SW480 (cell line): ENCODE measurements at regions not wholly inside any gene's neighbourhood (a gene's known extent, or its start where the extent isn't known, plus 50 kb on each side); places are given as distances from the start of the nearest gene placed in this dataset.
A peak's percentile ranks its signal among the peaks of the same experiment; 100 is the strongest.

Experiments used
- DNase-seq: peaks from one replicate; pipeline ENCODE4 v3.0.0-alpha.2; 2016; ENCODE audit warnings: low spot score

DNA sequence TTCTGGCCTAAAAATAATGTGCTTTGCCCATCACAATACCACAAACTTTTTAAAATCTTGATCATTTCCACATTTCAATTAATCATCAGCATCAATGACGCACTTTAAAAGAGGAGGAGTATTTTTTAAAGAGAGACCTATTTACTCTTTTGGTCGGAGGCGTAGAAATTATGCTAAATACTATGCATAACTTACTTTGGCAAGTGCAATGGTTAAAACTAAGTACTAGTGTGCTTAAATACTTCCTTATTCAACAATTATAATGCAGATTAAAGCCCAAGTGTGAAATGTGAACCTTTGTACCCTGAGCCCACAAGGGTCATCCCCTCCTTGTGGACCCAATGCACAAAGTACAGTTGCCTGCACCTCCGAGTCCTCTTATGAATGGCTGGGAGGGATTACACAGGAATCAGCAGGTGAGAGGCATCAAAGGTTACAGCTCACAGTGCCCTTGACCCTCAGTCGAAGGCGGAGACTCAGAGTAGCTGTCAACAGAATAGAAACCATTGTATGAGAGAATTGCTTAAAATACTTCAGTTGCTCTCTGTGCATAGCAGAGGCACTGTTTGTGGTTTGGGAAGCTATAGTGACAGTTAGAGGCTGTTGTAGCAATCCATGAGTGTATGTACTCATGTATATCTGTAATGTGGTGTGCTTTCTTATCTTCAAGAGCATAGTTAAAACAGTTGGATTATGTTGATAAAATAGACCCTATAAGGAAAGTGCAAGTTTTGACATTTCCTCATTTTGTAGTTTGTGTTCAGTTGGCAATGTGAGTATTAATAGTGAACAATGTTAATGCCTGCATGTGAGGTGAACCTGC, 151.7 kb upstream of the ITGA4 start:
- DNase-seq = peak; percentile 80

DNA sequence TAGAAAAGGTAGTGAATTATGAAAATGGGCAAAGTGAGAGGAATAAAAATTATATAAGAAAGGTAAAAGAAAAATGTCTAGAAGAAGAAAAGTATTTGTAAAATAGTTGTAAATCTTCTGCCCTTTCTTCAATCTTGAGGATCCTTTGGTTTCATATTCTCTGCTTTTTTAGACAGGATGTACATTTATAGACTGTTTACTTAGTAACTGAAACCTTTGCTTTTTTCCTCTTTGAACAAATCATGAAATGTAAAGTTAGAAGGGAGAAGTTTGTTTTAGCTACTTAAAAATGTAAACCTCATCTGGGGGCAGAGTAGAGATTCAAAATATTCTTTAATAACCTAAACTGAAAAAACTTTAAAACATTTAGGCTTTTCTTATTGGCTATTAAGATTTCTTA, 150.4 kb upstream of the ITGA4 start:
- no peak for DNase-seq

DNA sequence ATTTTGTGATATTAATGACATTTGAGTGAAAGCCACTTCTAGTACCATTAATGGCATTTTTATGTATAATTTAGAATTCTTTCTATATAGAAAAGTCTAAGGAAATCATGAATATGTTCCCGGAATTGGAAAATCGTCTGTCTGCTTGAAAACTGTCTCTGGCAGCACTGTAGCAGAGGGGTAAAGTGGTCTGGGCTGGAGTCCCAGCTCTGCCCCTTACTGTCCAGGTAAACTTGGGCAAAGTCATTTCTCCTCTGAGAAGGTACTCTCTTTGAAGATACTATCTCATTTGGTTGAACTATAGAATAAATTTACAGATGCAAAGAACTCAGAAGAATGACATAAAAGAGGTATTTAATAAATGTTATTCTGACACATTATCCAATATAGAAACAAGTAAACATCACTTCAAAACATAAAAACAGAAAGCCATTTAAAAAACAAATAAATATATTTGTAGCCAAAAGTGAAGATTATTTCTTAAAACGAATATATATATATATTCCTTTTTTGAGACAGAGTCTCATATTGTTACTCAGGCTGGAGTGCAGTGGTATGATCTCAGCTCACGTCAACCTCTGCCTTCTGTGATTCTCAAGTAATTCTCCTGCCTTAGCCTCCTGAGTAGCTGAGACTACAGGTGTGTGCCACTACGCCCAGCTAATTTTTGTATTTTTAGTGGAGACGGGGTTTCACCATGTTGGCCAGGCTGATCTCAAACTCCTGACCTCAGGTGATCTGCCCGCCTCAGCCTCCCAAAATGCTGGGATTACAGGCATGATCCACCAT, 149.8 kb upstream of the ITGA4 start:
- DNase-seq = no peak

DNA sequence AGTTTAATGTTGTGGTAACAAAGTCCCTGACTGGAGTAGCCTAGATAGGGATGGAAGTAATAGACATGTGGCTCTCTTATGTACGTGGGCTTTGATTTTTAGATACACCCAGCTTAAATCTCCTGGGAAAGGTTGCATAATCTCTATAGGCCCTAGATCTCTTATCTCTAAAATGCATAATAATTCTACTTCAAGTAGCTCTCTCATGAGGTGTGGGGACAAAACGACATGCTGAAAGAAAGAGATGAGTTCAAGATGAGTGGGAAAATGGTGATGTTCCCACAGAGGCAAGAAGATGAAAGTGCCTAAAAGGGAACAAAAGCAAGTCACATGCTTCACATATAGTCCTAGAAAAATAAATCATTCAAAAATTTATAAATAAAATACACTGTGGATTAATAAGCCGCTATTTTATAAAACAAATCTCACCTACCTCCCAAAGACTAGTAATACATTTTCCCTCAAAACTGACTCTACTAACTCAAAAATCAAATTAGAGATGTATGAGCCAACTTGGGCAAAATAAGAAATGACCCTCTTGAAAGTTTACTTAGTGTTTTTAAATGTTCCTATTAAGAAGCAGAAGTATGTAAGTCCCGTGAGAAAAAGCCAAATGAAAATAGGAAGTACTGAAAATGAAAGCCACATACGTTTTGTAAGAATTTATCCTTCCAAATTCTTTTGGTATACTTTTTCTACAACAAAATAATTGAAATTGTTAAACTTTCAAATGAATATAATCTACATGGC, 148.2 kb upstream of the ITGA4 start:
- no peak for DNase-seq

DNA sequence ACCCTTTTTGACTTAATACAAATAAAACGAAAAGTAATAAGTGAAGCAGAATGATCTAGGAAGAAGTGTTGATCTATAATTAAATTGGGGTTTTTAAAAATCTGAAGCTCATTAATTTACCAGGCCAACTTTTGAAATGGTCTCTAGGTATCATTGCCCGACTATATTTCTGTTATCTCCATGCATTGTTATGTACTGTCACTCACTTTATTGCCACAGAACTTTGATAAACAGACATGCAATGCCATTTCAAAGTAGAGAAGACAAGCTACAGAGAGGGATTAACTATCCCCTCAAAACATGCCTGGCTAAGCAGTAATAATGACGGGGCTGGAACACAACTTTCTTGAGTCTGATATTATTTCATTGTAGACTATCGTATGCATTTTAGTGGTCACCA, 147.6 kb upstream of the ITGA4 start:
- DNase-seq = no peak

DNA sequence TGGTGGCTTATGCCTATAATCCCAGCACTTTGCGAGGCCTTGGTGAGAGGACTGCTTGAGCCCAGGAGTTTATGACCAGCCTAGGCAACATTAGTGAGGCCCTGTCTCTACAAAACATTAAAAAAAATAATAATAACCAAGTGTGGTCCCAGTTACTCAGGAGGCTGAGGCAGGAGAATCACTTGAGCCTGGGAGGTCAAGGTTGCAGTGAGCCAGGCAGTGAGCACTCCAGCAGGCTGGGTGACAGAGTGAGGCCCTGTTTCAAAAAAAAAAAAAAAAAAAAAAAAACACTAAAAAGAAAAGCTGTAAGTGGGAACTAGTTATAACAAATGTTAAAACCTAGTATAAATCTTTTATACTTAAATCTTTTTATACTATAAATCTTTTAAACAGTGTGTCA, 146.2 kb upstream of the ITGA4 start:
- DNase-seq = no peak

DNA sequence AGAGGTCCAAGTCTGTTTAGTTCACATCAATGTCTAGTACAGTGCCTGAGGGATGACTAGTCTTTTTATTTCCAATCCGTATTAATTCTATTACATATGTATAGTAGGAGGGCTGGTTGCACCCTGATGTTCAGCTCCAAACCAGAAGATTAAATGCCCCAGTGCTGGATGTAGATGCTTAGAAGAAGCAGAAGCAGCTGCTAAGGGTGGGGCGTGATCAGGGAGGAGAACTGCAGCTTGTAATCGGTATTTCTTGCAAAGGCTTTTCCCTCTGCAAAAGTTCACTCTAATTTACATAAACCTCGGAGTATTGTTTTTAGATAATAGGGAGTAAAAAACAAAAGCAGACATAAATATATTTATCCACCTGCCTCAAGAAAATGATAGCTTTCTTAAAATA, 145.3 kb upstream of the ITGA4 start:
- DNase-seq = no peak

DNA sequence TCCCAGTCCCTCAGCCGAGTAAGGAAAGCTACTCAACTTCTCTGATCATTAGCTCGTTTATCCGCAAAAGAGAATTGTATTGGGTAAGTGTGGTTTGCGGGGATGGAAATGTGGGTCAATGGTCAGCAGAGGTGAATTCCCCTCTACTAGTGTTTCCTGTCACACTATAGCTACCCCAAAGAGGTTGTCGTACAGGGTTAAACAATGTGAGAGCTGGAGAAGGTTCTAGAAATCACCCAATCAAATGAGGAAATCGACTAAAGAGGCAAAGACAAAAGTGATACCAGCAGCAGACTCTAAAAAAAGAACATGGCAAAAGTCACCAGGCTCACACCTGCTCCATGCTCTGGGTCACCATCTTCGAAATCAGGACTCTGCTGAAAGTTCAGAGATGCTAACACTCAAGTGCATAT, 144.7 kb upstream of the ITGA4 start:
- DNase-seq = no peak

DNA sequence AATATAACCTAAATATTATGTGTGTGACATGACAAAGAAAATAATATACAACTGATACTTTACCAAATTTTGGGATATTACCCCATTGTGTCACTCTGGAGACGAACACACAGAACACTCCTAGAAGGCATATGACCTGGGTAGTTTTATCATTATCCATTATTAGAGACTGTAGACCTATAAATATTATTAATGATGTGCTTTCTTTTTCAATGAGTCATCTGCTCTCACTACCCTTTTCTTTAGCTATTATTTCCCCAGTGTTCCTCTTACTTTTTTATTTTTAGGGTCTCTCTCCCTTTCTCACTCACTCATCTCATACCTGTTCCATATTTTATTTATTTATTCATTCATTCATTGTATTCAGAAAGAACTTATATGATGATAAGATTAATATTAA, 143.3 kb upstream of the ITGA4 start:
- DNase-seq = no peak

DNA sequence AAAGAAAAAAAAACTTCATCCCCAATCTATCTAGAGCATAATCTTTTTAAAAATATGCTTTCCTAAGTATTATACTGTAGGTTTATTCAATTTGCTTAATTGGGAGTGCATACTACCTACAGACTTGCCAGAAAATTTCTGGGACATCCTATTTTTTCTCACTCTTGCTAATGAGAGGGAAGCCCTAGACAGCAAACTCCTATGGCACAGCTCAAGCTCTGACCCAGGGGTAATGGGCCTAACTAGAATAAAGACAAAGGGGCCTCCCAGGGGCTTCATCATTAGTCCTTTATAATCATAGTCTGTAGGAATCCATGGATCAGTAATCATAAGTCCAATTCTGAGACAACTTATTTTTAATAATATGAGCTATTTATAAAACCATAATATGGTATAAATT, 142.6 kb upstream of the ITGA4 start:
- DNase-seq = no peak

DNA sequence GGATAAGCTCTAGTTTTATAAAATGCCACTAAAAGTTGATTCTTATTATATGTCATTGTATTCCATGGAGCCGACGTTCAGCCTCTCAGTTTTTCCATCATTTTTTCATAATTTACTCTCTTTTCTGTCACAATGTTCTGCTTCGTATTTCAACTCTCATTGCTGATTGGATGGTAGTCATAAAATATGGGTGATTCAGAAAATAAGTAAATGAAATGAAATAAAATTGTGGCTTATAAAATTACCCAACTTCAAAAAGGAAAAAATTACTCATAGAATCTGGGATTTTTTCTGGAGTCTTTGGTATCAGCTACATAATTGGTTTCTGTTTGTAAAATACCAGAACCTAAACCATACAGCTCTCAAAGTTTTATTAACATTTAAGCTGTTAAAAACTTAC, 139.7 kb upstream of the ITGA4 start:
- no peak for DNase-seq

DNA sequence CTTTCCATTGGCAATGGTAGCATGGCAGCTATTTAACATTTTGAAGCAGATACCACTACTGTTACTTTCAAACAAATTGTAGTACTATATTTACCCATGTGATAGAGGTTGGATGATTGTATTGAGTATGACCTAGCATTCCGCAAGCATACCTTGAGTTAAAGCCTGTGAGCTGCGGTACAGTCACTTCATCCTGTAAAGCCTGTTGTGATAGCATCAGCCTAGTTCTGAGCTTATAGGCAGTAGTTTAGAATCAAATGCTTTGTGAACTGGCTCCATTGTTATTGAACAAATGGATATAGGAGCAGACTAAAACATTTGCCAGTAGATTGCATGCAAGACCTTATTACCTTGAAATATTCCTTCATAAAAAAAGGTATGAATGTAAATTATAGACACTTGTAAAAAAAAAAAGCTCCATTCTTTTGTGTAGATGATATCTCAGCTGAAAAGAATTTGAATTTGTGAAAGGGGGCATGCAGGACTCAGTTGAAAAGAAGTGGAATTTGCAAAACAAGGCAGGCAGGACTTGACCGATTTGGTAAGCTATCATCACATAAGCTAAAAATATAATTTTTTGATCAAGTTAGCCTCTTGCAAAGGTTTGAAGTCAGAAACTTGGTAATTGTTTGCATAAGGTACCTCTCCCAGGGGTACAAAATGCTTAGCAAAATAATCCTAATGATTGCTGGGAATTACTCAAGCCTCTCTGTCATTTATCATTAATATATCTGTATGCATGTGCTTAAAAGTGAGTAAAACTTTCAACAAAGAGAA, 138.5 kb upstream of the ITGA4 start:
- DNase-seq = no peak

DNA sequence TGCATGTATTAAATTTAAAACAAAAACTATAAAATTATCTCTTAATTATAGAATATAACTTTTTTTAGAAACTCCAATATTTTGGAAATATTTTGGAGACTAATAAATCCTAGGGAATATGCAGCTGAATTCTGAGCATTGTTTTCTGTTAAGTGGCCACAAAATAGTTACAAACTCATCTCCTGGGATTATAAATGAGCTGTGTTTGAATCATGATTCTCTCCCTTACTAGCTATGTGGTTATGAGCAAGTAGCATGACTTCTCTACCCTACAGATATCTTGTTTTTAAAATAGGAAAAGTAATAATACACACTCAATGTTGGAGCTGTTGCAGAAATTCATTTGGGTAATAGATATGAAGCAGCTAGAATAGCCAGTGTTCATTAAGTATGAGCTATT, 137.9 kb upstream of the ITGA4 start:
- no peak for DNase-seq

DNA sequence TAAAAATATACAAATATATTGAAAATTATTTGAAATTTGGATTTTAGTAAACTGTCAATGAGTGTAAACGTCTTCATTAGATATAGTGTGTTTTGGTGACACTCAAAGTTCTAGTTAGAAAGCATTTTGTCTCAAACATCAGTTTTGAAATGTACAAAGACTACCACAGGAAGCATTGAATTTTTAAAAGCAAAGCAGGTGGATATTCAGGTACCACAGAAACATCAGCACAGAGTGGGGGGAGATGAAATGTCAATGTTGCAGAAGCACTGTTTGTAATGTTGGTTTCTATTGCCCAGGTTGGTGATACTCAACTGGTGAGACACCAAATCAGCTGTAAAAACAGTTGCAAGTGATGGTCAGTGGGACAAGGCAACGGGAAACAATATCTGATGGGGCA, 136.5 kb upstream of the ITGA4 start:
- no peak for DNase-seq

DNA sequence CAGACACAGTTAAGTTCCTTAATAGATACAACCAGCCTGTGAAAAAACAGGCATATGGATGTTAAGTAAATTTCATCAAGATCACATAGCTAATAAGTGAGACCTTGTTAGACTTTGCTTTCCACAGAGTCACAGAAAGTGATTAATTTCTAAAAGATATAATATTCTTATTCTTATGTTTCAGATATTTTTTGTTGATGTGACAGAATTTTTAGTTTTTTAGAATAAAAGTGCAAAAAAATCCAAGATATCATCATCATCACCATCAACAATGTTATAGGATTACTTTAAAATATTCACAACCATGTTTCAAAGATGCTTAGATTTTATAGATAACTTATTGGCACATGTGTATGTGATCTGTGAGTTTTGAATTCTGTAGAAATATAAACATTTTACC, 132.3 kb upstream of the ITGA4 start:
- no peak for DNase-seq

DNA sequence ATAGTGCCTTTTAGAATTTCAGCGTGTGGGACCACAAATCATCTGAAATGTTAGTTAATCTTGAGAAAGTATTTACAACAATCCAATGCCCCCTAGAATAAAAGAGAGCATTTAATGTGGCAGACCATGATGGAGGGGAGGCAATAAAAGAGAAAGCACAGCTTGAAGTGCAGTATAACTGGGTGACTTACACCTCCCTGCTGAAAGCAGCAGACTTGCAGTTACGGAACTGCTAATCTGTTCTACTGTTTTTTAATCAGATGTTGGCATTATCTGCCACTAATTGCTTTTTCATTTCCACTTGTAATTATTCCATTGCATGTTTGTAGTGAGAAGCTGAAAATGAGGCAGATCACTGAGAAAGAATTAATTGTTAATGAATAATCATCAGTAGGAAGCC, 130.5 kb upstream of the ITGA4 start:
- no peak for DNase-seq

DNA sequence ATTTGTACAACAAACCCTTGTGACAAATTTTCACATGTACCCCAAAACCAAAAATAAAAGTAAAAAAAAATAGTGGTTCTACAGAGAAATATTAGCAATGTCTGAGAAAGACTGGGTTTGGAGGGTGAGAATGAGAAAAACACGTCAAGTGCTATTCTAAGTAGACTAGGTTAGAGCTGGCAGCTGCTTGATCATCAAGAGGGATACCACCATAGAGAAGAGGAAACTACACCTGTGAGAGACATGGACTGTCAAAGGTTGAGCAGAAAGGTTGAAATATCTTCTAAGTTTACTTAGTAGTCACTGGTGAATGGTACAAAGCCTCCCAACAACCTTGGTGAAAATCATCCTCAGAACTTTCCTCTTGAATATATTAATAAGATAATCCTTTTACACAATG, 126.9 kb upstream of the ITGA4 start:
- no peak for DNase-seq

DNA sequence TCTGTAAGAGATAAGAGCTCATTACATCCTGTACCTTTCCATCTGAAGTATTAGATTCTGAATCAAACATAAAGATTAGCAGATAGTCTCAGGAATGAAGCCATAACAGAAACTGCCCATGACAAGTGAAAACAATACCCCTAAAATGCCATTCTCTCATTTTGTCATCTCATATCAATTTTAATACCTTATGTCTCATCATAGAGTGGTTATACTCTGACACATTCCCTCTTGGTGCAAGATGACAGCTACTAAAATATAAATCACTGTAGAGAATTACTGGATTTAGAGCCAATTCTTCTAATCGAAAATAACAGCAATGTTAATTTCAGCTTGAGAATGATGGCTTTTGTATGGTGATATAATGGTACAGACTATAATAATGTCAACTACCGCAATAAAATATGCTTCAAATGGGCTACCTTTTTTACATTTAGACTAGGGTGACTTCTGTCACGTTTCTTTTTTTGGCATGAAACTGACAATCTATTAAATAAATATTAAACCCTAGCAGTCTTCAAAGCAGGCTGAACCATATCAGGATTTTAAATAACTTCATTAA, 125.1 kb upstream of the ITGA4 start:
- no peak for DNase-seq

DNA sequence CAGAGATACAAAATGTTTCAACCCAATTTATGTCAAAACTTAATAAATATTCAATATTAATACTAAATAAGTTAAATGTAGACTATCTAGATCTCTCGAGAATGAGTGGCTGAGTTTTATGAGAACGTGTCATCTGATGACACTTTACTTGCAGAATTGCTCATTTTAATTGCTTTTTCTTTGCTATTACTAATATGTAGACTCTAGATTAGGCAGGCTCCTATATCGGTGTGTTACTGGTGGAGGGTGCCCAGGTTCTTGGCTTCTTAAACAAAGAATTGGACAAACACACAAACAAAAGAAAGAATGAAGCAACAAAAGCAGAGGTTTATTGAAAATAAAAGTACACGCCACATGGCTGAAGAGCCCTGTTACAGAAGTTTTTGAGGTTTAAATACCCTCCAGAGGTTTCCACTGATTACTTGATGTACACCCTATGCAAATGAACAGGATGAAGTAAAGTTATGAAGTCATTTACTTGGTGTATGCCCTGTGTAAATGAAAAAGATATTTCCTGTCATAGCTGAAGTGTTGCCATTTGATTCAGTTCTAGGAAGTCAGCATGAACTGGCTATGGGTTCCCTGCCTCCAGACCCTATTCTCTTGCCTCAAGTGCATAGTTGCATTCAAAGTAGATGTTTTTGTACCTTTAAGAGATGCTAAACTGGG, 122.9 kb upstream of the ITGA4 start:
- no peak for DNase-seq

DNA sequence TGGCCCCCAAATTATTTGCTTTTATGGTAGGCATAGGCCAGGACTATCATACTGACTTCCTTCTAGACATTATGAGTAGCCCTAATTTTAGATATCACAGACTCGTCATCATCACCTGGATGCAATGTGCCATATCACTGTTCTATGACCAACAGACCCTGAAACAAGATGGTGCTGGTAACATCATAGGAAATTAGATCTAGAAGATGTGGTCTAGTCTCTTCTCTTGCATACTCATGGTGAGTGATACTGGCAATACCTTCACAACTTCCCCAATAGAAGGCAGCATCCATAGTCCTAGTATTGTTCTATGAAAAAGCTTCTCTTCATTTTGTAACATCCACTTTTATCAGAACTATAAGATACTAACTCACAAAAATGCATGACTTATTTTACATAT, 116.3 kb upstream of the ITGA4 start:
- DNase-seq = no peak
